Fibroblast of pulmonary artery (primary cell): ENCODE measurements at regions not wholly inside any gene's neighbourhood (a gene's known extent, or its start where the extent isn't known, plus 50 kb on each side); places are given as distances from the start of the nearest gene placed in this dataset.
"Not testable (repeated sequence)": the region's sequence is repeated elsewhere in the genome, so short reads cannot be mapped to it uniquely, and the experiment has no call there.

Experiments
- DNase-seq: peaks from one replicate; pipeline ENCODE4 v3.0.0-alpha.2; 2010; ENCODE audit warnings: low read depth
- H3K4me3 ChIP-seq: replicated peaks from 2 replicates; pipeline ENCODE4 v1.5.1; 2011; ENCODE audit warnings: low read depth, mild to moderate bottlenecking, control low read depth, low read length, moderate library complexity
- TF ChIP-seq, protein P1 (sequence below): IDR thresholded peaks from 2 replicates; pipeline ENCODE4 v1.5.1; 2011; ENCODE audit warnings: mild to moderate bottlenecking, control low read depth, low read length, inconsistent platforms; ENCODE audit errors: missing control alignments

- no peak overlapping the region for H3K4me3 ChIP-seq
- peak; percentile 6 for DNase-seq
- TF ChIP-seq, protein P1, sequence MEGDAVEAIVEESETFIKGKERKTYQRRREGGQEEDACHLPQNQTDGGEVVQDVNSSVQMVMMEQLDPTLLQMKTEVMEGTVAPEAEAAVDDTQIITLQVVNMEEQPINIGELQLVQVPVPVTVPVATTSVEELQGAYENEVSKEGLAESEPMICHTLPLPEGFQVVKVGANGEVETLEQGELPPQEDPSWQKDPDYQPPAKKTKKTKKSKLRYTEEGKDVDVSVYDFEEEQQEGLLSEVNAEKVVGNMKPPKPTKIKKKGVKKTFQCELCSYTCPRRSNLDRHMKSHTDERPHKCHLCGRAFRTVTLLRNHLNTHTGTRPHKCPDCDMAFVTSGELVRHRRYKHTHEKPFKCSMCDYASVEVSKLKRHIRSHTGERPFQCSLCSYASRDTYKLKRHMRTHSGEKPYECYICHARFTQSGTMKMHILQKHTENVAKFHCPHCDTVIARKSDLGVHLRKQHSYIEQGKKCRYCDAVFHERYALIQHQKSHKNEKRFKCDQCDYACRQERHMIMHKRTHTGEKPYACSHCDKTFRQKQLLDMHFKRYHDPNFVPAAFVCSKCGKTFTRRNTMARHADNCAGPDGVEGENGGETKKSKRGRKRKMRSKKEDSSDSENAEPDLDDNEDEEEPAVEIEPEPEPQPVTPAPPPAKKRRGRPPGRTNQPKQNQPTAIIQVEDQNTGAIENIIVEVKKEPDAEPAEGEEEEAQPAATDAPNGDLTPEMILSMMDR = no peak
These were observed 266.9 kb upstream of the GULP1 start for GRCh38 chr2:188024811-188025210.

- TF ChIP-seq, protein P1 = no peak
- H3K4me3 ChIP-seq = no peak overlapping the region
- no peak for DNase-seq
These were observed 262.9 kb upstream of the GULP1 start for GRCh38 chr2:188028739-188029138.

GRCh38 chr2:188032306-188032705 lies 259.4 kb upstream of the GULP1 start:
- H3K4me3 ChIP-seq = no peak overlapping the region
- no peak for DNase-seq
- TF ChIP-seq, protein P1 = no peak

DNA sequence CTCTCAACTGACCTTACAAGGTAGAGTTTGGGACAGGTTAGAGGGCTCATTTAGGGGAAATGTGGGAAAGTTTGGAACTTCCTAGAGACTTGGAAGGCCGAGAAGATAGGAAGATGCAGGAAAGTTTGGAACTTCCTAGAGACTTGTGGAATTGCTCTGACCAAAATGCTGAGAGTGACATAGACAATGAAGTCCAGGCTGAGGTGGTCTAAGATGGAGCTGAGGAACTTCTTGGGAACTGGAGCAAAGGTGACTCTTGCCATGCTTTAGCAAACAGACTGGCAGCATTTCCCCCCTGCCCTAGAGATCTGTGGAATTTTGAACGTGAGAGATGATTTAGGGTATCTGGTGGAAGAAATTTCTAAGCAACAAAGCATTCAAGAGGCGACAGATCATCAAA lies 258.9 kb upstream of the GULP1 start:
- no peak for DNase-seq
- H3K4me3 ChIP-seq = no peak overlapping the region
- TF ChIP-seq, protein P1 = no peak

- not testable (repeated sequence) for DNase-seq
These were observed 258.4 kb upstream of the GULP1 start for GRCh38 chr2:188033240-188033639.

DNA sequence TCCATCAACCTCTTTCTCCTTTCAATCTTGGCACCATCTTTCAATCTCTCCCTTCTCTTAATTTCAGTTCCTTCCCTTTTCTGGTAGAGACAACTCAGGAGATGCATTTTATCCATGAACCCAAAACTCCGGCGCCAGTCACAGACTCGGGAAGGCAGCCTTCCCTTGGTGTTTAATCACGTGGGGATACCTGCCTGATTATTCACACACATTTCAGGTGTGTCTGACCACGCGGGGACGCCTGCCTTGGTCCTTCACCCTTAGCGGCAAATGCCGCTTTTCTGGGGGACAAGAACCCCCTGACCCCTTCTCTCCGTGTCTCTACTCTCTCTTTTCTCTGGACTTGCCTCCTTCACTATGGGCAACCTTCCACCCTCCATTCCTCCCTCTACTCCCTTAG lies 257.6 kb upstream of the GULP1 start:
- H3K4me3 ChIP-seq, DNase-seq: not testable (repeated sequence)

More at GRCh38 chr2:188033240-188033639, 258.4 kb upstream of the GULP1 start:
- not testable (repeated sequence) for H3K4me3 ChIP-seq

DNA sequence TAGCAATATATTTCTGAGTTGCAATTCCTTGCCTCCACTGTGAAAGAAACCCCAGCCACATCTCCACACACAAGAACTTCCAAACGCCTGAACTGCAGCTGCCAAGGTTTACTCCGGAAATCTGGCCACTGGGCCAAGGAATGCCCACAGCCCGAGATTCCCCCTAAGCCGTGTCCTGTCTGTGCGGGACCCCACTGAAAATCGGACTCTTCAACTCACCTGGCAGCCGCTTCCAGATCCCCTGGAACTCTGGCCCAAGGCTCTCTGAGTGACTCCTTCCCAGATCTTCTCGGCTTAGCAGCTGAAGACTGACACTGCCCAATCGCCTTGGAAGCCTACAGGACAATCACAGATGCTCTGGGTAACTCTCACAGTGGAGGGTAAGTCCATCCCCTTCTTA lies 256.3 kb upstream of the GULP1 start:
- DNase-seq, H3K4me3 ChIP-seq: not testable (repeated sequence)

DNA sequence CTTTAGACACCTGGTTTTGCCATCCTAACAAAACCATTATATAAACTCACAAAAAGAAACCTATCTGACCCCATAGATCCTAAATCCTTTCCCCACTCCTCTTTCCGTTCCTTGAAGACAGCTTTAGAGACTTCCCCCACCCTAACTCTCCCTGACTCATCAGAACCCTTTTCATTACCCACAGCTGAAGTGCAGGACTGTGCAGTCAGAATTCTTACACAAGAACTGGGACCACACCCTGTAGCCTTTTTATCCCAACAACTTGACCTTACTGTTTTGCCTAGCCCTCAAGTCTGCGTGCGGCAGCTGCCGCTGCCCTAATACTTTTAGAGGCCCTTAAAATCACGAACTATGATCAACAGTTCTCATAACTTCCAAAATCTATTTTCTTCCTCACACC lies 254.9 kb upstream of the GULP1 start:
- DNase-seq = not testable (repeated sequence)

DNA sequence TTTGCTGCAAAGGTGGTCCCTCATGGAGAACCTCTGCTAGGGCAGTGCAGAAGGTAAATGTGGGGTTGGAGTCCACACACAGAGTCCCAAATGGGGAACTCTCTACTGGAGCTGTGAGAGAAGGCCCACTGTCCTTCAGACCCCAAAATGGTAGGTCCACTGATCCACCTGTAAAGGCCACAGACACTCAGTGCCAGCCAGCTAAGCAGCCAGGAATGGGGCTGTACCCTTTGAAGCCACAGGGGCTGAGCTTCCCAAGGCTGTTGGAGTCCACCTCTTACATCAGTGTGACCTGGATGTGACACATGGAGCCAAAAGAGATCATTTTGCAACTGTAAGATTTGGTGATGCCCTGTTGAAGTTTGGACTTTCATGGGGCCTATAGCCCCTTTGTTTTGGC lies 252.4 kb upstream of the GULP1 start:
- no peak overlapping the region for H3K4me3 ChIP-seq
- TF ChIP-seq, protein P1 = no peak
- no peak for DNase-seq

More for the DNA sequence above, 254.9 kb upstream of the GULP1 start:
- H3K4me3 ChIP-seq = not testable (repeated sequence)
